ENCODE measurements at regions not wholly inside any gene's neighbourhood (a gene's known extent, or its start where the extent isn't known, plus 50 kb on each side); places are given as distances from the start of the nearest gene placed in this dataset.

DNA sequence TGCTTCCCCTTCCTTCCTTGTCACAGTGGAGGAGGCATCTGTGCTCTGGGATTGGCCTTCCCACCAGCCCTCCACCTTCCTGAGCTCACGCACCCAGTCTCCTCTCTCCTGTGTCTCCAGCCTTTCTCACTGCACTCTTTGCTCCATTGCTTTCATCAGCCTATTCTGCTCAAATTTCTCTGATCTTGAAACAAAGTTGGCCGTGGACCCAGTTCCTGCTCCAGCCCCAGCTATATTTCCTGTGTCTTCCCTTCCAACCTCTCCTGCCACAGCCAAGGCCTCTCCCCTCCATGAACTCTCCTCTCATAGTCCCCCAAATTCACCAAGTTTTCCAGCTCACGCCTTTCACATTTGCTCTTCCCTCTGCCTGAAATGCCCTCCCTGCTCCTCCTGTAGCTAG is 226.6 kb upstream of the AGAP1 start:
- no peak for TF ChIP-seq CTCF (IDR thresholded peaks at IDR 0.05; ENCODE audit: low read depth, low read length, poor library complexity, severe bottlenecking)
- no peak for TF ChIP-seq EZH2phosphoT487 (IDR thresholded peaks at IDR 0.05; ENCODE audit: borderline replicate concordance, low read length)

Measured in DOHH2 (cell line).